Neuronal stem cell (in vitro differentiated cells): ENCODE measurements at regions not wholly inside any gene's neighbourhood (a gene's known extent, or its start where the extent isn't known, plus 50 kb on each side); places are given as distances from the start of the nearest gene placed in this dataset.
A peak's percentile ranks its signal among the peaks of the same experiment; 100 is the strongest.

ENCODE experiments used
- DNase-seq: peaks from one replicate; pipeline ENCODE4 v3.0.0-alpha.2; 2013; ENCODE audit warnings: low spot score
- H2AFZ ChIP-seq: one replicate; pipeline ENCODE4 v1.6.1; 2013; ENCODE audit warnings: mild to moderate bottlenecking, low read length, inconsistent platforms
- H2AK5ac ChIP-seq: 2 replicates; pipeline ENCODE4 v1.6.1; 2013; ENCODE audit warnings: low read depth, mild to moderate bottlenecking, inconsistent platforms, low read length, moderate library complexity, mixed read lengths
- H2BK120ac ChIP-seq: 2 replicates; pipeline ENCODE4 v1.6.1; 2013; ENCODE audit warnings: low read depth, mild to moderate bottlenecking, inconsistent platforms, low read length, moderate library complexity, mixed read lengths
- H2BK12ac ChIP-seq: one replicate; pipeline ENCODE4 v1.6.1; 2013; ENCODE audit warnings: low read length, inconsistent platforms
- H2BK15ac ChIP-seq: 2 replicates; pipeline ENCODE4 v1.6.1; 2013; ENCODE audit warnings: mild to moderate bottlenecking, low read length, inconsistent platforms, mixed read lengths
- H2BK5ac ChIP-seq: one replicate; pipeline ENCODE4 v1.6.1; 2013; ENCODE audit warnings: inconsistent platforms, mild to moderate bottlenecking, low read length, moderate library complexity
- H3K14ac ChIP-seq: one replicate; pipeline ENCODE4 v1.6.1; 2013; ENCODE audit warnings: low read length, inconsistent platforms
- H3K18ac ChIP-seq: 2 replicates; pipeline ENCODE4 v1.6.1; 2013; ENCODE audit warnings: low read length, inconsistent platforms
- H3K23ac ChIP-seq: 2 replicates; pipeline ENCODE4 v1.6.1; 2013; ENCODE audit warnings: low read depth, mild to moderate bottlenecking, mixed read lengths, low read length, inconsistent platforms; ENCODE audit not compliant: poor library complexity
- H3K27ac ChIP-seq: replicated peaks from 3 replicates; pipeline ENCODE4 v1.5.1; 2013; ENCODE audit warnings: low read length, inconsistent platforms
- H3K27me3 ChIP-seq, 3 experiments: 2 replicates each; pipeline ENCODE4 v1.6.1; 2013; ENCODE audit warnings: low read length in 3 of 3, mild to moderate bottlenecking in 2 of 3, inconsistent platforms in 1 of 3, low read depth in 1 of 3, mixed read lengths in 1 of 3, moderate library complexity in 1 of 3; ENCODE audit not compliant: control insufficient read depth in 3 of 3, insufficient read depth in 3 of 3
- H3K36me3 ChIP-seq, 2 donors: replicated peaks in 1 of 2; 2 replicates each; pipeline ENCODE4 v1.6.1; 2013; ENCODE audit warnings: low read length in 2 of 2; ENCODE audit not compliant: control insufficient read depth in 2 of 2, insufficient read depth in 2 of 2
- H3K4ac ChIP-seq: 2 replicates; pipeline ENCODE4 v1.6.1; 2013; ENCODE audit warnings: inconsistent platforms, mild to moderate bottlenecking, low read length, moderate library complexity
- H3K4me1 ChIP-seq, 2 donors: 1 replicate in 1 of 2; 2 replicates in 1 of 2; pipeline ENCODE4 v1.6.1; 2013; ENCODE audit warnings: low read length in 2 of 2, low read depth in 1 of 2; ENCODE audit not compliant: control insufficient read depth in 2 of 2, insufficient read depth in 1 of 2
- H3K4me2 ChIP-seq: one replicate; pipeline ENCODE4 v1.6.1; 2013; ENCODE audit warnings: mild to moderate bottlenecking, low read length, inconsistent platforms; ENCODE audit not compliant: insufficient read depth, poor library complexity, severe bottlenecking
- H3K4me3 ChIP-seq, 2 donors: 2 replicates each; pipeline ENCODE4 v1.5.1; 2013; ENCODE audit warnings: low read length in 2 of 2, mild to moderate bottlenecking in 2 of 2, inconsistent platforms in 1 of 2, moderate library complexity in 1 of 2
- H3K79me1 ChIP-seq: one replicate; pipeline ENCODE4 v1.6.1; 2013; ENCODE audit warnings: low read depth, mild to moderate bottlenecking, inconsistent platforms, low read length, moderate library complexity
- H3K9ac ChIP-seq: one replicate; pipeline ENCODE4 v1.6.1; 2013; ENCODE audit warnings: mild to moderate bottlenecking, low read depth, low read length, inconsistent platforms; ENCODE audit not compliant: poor library complexity
- H3K9me3 ChIP-seq, 2 donors: replicated peaks in 1 of 2; 2 replicates each; pipeline versions ENCODE3 to v1.6.1; 2013; ENCODE audit warnings: low read length in 2 of 2, mild to moderate bottlenecking in 2 of 2, inconsistent platforms in 1 of 2, low read depth in 1 of 2, mixed read lengths in 1 of 2, moderate library complexity in 1 of 2; ENCODE audit not compliant: control insufficient read depth in 2 of 2, insufficient read depth in 1 of 2
- H4K8ac ChIP-seq: one replicate; pipeline ENCODE4 v1.6.1; 2013; ENCODE audit warnings: low read depth, mild to moderate bottlenecking, inconsistent platforms, low read length, moderate library complexity
- H4K91ac ChIP-seq: one replicate; pipeline ENCODE4 v1.6.1; 2013; ENCODE audit warnings: low read length, low read depth, mild to moderate bottlenecking, inconsistent platforms; ENCODE audit not compliant: poor library complexity
- WGBS, 2 donors: extraction: QIAGEN DNeasy Blood & Tissue Kit; methylation state at CpG; one replicate each; pipeline ENCODE4 v1.1.7; 2013; ENCODE audit warnings: missing lambda C conversion rate in 2 of 2, mixed read lengths in 1 of 2; ENCODE audit not compliant: insufficient read length in 2 of 2, insufficient replicate concordance in 1 of 2; ENCODE audit errors: extremely low coverage in 2 of 2; 5-methylcytosine and 5-hydroxymethylcytosine counted together

DNA sequence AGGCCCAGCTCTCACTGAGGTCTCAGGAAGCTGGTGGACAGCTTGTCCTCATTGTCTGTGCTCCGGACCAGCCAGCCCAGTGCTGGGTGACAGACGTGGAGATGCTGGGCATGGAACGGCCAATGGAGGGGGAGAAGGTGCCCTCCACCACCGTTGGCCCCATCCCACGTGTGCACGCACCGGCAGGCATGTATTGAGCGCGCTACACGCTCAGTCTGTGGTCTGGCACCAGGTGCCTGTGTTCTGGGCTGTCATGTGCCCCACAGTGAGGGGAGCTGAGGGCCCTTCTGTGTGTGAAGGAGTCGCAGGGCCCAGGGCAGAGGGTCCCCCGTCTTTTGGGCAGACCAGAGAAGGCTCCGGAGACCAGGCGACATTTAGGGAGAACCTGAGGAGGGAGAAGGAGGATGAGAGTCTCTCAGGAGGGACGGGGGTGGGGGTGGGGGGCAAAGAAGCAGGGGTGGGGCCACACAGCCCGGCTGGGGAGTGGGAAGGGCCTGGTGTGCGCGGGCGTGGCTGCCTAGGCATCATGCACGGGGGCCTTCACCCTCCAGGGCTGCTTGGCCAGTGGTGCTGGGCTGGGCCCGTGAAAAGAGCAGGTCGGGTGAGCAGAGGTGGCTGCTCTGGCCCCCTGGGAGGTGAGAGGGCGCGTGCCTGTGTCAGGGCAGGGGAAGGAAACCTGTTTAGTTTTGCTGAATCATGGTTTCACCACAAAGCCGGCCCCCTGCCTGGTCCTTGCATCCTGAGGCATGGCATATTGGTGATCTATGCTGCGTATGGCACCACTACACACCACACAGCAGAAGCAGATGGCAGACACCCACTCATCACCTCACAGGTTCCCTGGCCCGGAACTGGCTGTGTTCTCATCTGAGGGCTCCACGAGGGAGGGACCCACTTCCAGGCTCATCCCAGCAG lies 86.7 kb upstream of the TTC34 start:
- Histone ChIP-seq H4K91ac (no peak overlapping the region), H2BK12ac (no peak overlapping the region), H3K36me3 (no peaks in the 10 kb centered on the region), H2BK120ac (peak overlapping the region; percentile 91), H3K4me2 (no peak overlapping the region), H3K9ac (no peak overlapping the region), H3K79me1 (peaks cover 1% of the 10 kb centered on the region), H3K4me3 (no peak overlapping the region), H3K4me1 (peaks cover 0 to 4% of the 10 kb centered on the region in 2 donors), H2AFZ (no peak overlapping the region), H3K18ac (peak overlapping the region; percentile 71), H3K9me3 (no peaks in the 10 kb centered on the region), H4K8ac (peak overlapping the region; percentile 65), H2BK15ac (peak overlapping the region; percentile 12), H3K27me3 (peaks cover 0 to 78% (median 0%) of the 10 kb centered on the region in 3 experiments), H2AK5ac (peak overlapping the region; percentile 83), H2BK5ac (peak overlapping the region; percentile 87), H3K4ac (no peak overlapping the region), H3K14ac (peak overlapping the region; percentile 97), H3K23ac (peak overlapping the region; percentile 81), H3K27ac (no peak overlapping the region)
- no peak for DNase-seq
- no CpG with 5 or more reads among the region's 28 CpGs for WGBS, 2 donors

- Histone ChIP-seq H3K4me2 (no peak overlapping the region), H3K27ac (no peak overlapping the region), H3K4me3 (no peak overlapping the region), H2AK5ac (peak overlapping the region; percentile 60), H3K14ac (peak overlapping the region; percentile 47), H3K4ac (no peak overlapping the region), H3K18ac (peak overlapping the region; percentile 78), H3K9ac (no peak overlapping the region), H2BK5ac (no peak overlapping the region), H2BK15ac (peak overlapping the region; percentile 67), H3K23ac (no peak overlapping the region), H3K79me1 (no peaks in the 10 kb centered on the region), H2BK12ac (no peak overlapping the region), H2AFZ (no peak overlapping the region), H4K91ac (no peak overlapping the region), H3K27me3 (peaks cover 0 to 63% (median 0%) of the 10 kb centered on the region in 3 experiments), H4K8ac (no peak overlapping the region), H3K9me3 (peaks cover 0 to 3% of the 10 kb centered on the region in 2 donors), H3K36me3 (peaks cover 0 to 2% of the 10 kb centered on the region in 2 donors), H3K4me1 (peaks cover 0 to 2% of the 10 kb centered on the region in 2 donors), H2BK120ac (no peak overlapping the region)
- no peak for DNase-seq
- no CpG with 5 or more reads among the region's 14 CpGs for WGBS, 2 donors
Observed at GRCh38 chr1:2890221-2890850, 88.8 kb upstream of the TTC34 start.

DNA sequence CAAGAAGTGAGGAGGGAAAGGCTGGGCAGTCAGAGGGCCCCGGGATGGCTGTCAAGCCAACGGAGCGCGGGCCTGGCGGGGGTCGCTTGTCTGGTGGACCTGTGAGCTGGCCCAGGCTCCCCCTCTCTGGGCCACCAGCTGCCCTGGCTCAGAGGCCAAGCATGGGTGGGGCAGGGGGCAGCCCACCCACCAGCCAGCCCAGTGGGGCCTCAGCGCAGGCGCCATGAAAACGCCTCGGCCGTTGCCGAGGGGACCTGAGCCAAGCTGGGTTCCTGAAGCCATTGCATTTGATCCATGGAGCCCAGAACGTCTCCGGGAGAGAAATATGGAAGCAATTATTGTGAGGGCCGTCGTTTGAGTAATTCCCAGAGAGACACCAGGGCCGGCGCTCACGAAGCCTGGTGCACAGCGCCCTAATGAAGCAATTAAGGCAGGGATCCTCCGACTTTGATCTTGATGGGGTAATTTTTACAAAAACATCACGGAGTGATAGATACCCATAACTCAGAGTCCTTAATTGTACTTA lies 90.5 kb upstream of the TTC34 start:
- H3K23ac ChIP-seq, result no peak overlapping the region
- H3K4me1 ChIP-seq, result peaks cover 0 to 5% of the 10 kb centered on the region in 2 donors
- no peak overlapping the region for H3K4me3 ChIP-seq
- no peak overlapping the region for H3K4ac ChIP-seq
- H3K9me3 ChIP-seq, result peaks cover 0 to 11% of the 10 kb centered on the region in 2 donors
- H4K91ac ChIP-seq, result no peak overlapping the region
- no peak overlapping the region for H2BK15ac ChIP-seq
- H4K8ac ChIP-seq, result peak overlapping the region; percentile 65
- no peak overlapping the region for H2AFZ ChIP-seq
- H3K14ac ChIP-seq, result peak overlapping the region; percentile 82
- H2BK5ac ChIP-seq, result peak overlapping the region; percentile 53
- no peak for DNase-seq
- H3K18ac ChIP-seq, result peak overlapping the region; percentile 85
- no peak overlapping the region for H3K9ac ChIP-seq
- no peaks in the 10 kb centered on the region for H3K79me1 ChIP-seq
- H3K27ac ChIP-seq, result no peak overlapping the region
- H3K4me2 ChIP-seq, result no peak overlapping the region
- WGBS, 2 donors, result no CpG with 5 or more reads among the region's 22 CpGs
- H3K36me3 ChIP-seq, result peaks cover 0 to 2% of the 10 kb centered on the region in 2 donors
- no peak overlapping the region for H2BK12ac ChIP-seq
- H2AK5ac ChIP-seq, result peak overlapping the region; percentile 19
- H2BK120ac ChIP-seq, result no peak overlapping the region
- peaks cover 0 to 48% (median 2%) of the 10 kb centered on the region in 3 experiments for H3K27me3 ChIP-seq
